ENCODE measurements at regions not wholly inside any gene's neighbourhood (a gene's known extent, or its start where the extent isn't known, plus 50 kb on each side); places are given as distances from the start of the nearest gene placed in this dataset.

GRCh38 chr5:171562822-171563221 lies 143.4 kb downstream of the FGF18 start:
- TF ChIP-seq MXI1 (IDR thresholded peaks at IDR 0.05; ENCODE audit: borderline replicate concordance, low read depth, low read length) (no peak), CTCF (conservative IDR thresholded peaks at IDR 0.05; ENCODE audit: low read depth, low read length) (no peak)
- Histone ChIP-seq H3K27me3 (ENCODE audit: control insufficient read depth, insufficient read depth, low read length) (no peaks in the 10 kb centered on the region; the same call in none of the 2 replicates), H3K4me1 (ENCODE audit: control insufficient read depth, insufficient read depth, low read length) (no peaks in the 10 kb centered on the region), H2BK5ac (ENCODE audit: low read depth, low read length, poor library complexity, severe bottlenecking) (no peak overlapping the region), H3K18ac (ENCODE audit: low read depth, low read length) (no peak overlapping the region), H3K56ac (ENCODE audit: extremely low read depth, insufficient read depth, low read length) (no peak overlapping the region), H2AK5ac (ENCODE audit: low read depth, low read length) (no peak overlapping the region), H2BK20ac (ENCODE audit: low read depth, low read length) (no peak overlapping the region), H2BK120ac (ENCODE audit: low read depth, low read length) (no peak overlapping the region), H4K91ac (ENCODE audit: insufficient read depth, low read depth, low read length) (no peak overlapping the region), H2BK15ac (ENCODE audit: low read depth, low read length) (no peak overlapping the region), H2AK9ac (replicated peaks; ENCODE audit: low read depth, low read length, poor library complexity) (no peak overlapping the region), H3K36me3 (ENCODE audit: control insufficient read depth, insufficient read depth, low read length) (no peaks in the 10 kb centered on the region), H4K20me1 (ENCODE audit: insufficient read depth, low read length) (no peaks in the 10 kb centered on the region), H3K14ac (replicated peaks; ENCODE audit: low read depth, low read length) (no peak overlapping the region), H3K23ac (ENCODE audit: low read depth, low read length) (no peak overlapping the region), H3K27ac (ENCODE audit: insufficient read depth, low read length) (no peak overlapping the region), H3K9me3 (ENCODE audit: control insufficient read depth, insufficient read depth, low read length) (no peaks in the 10 kb centered on the region), H3K4ac (ENCODE audit: low read depth, low read length) (no peak overlapping the region), H3K9me1 (ENCODE audit: insufficient read depth, low read length) (no peaks in the 10 kb centered on the region), H2AFZ (replicated peaks; ENCODE audit: low read length, poor library complexity) (no peak overlapping the region), H4K8ac (ENCODE audit: low read depth in 2 of 2, low read length in 2 of 2) (no peak overlapping the region), H3K79me1 (ENCODE audit: low read depth in 1 of 2, low read length in 2 of 2) (no peaks in the 10 kb centered on the region), H4K5ac (ENCODE audit: low read depth, low read length) (no peak overlapping the region), H3K4me3 (ENCODE audit: insufficient read depth, low read depth, low read length) (no peak overlapping the region), H3K4me2 (ENCODE audit: low read depth, low read length) (no peak overlapping the region), H3K9ac (ENCODE audit: low read depth, low read length) (no peak overlapping the region)
- ChIA-PET CTCF (no interaction called here), POLR2A (ENCODE audit: unreplicated experiment) (interaction anchor here (0.7 kb wide), 1 partner anchor 81 kb away, joined by 7 read pairs; no protein-coding TSS in a partner anchor)
- ATAC-seq (ENCODE audit: low read depth) (no peak), DNase-seq (peak; percentile 32)
- dilution Hi-C loops (cut with HindIII; ENCODE audit: low sequenced_read_pairs, unreplicated experiment): no loop called here
- in situ Hi-C loops (cut with MboI; ENCODE audit: low sequenced_read_pairs): no loop called here
- no CpG with 5 or more reads among the region's 3 CpGs for WGBS, 2 experiments (ENCODE audit: extremely low coverage in 2 of 2, insufficient read length in 1 of 2)
- BruUV-seq (replicated peaks): no TSS peak
- intact Hi-C loops (cut with micrococcal nuclease): no loop called here
